Lung (tissue), 11 donors: ENCODE measurements at regions not wholly inside any gene's neighbourhood (a gene's known extent, or its start where the extent isn't known, plus 50 kb on each side); places are given as distances from the start of the nearest gene placed in this dataset.
"Not testable (repeated sequence)": the region's sequence is repeated elsewhere in the genome, so short reads cannot be mapped to it uniquely, and the experiment has no call there.

Source experiments
- ATAC-seq: fragments of 200-7000 bp; cut with Tn5 transposase; one replicate; pipeline ENCODE4 v1.9.1; 2020; ENCODE audit warnings: moderate number of reproducible peaks; ENCODE audit not compliant: insufficient read depth, low FRiP score
- DNase-seq, 3 donors: peaks; one replicate each; pipeline ENCODE4 v3.0.0-alpha.2; 2013 to 2017
- H3K27ac ChIP-seq, 2 donors: one replicate each; pipeline ENCODE4 v1.5.1; 2013; ENCODE audit warnings: mild to moderate bottlenecking in 2 of 2, moderate library complexity in 2 of 2, control low read depth in 1 of 2, inconsistent platforms in 1 of 2, low read depth in 1 of 2, low read length in 1 of 2
- H3K27me3 ChIP-seq, 3 donors: one replicate each; pipeline ENCODE4 v1.5.1; 2013; ENCODE audit warnings: low read length in 2 of 3; ENCODE audit not compliant: control insufficient read depth in 3 of 3, insufficient read depth in 3 of 3
- H3K36me3 ChIP-seq, 4 donors: one replicate each; pipeline ENCODE4 v1.5.1; 2013; ENCODE audit warnings: low read length in 4 of 4, mild to moderate bottlenecking in 1 of 4, moderate library complexity in 1 of 4; ENCODE audit not compliant: control insufficient read depth in 4 of 4, insufficient read depth in 4 of 4
- H3K4me1 ChIP-seq, 5 donors: one replicate each; pipeline ENCODE4 v1.5.1; 2013; ENCODE audit warnings: low read length in 5 of 5, mild to moderate bottlenecking in 2 of 5, moderate library complexity in 1 of 5; ENCODE audit not compliant: control insufficient read depth in 5 of 5, insufficient read depth in 5 of 5
- H3K4me3 ChIP-seq: one replicate; pipeline ENCODE4 v1.5.1; 2013; ENCODE audit warnings: mild to moderate bottlenecking, control low read depth, moderate library complexity
- H3K9ac ChIP-seq, 2 donors: one replicate each; pipeline ENCODE4 v1.5.1; 2013; ENCODE audit warnings: low read length in 2 of 2, control low read depth in 1 of 2; ENCODE audit not compliant: insufficient read depth in 1 of 2
- H3K9me3 ChIP-seq, 4 donors: one replicate each; pipeline ENCODE4 v1.5.1; 2013; ENCODE audit warnings: low read length in 3 of 4, mild to moderate bottlenecking in 1 of 4, moderate library complexity in 1 of 4; ENCODE audit not compliant: control insufficient read depth in 4 of 4, insufficient read depth in 3 of 4
- CTCF ChIP-seq: IDR thresholded peaks from 2 replicates; pipeline ENCODE4 v1.5.1; 2012; ENCODE audit warnings: mild to moderate bottlenecking; ENCODE audit errors: control extremely low read depth, extremely low read depth
- WGBS, 2 donors: extraction: QIAGEN DNeasy Blood & Tissue Kit; methylation state at CpG; one replicate each; pipeline ENCODE4 v1.1.7; 2013; 5-methylcytosine and 5-hydroxymethylcytosine counted together
- donor health status: control.
- donor health status: control.
- donor health status: Bipolar disorder and iron deficiency.
- donor health status: healthy.
- donor health status: DM: yes; HTN: yes; CAD: no.

DNA sequence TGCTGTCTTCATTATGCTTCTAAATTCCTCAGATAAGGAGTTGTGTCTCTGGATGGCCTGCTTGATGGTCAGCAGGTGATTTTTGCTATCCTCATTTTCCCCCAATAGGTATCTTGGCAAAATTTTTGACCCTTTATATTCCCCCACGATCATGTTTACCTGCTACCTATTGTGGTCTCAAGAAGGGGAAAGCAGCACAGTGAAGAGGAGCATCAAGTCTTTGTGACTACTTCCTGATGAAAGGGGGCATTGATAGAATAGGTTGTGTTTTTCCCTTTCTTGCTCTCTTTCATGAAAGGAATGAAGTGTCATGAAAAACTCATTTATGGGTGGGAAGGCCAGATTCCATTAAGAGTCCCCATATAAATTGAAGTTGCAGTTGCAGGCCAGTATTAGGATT, 153.8 kb downstream of the KLF8 start:
- no peak overlapping the region for H3K9ac ChIP-seq
- no peaks in the 10 kb centered on the region for H3K36me3 ChIP-seq
- H3K27me3 ChIP-seq = no peaks in the 10 kb centered on the region
- ATAC-seq (no peak), DNase-seq (no peak)
- 35 to 67% methylated on average over 1 of the region's 1 CpG for WGBS, 2 donors
- no peaks in the 10 kb centered on the region for H3K9me3 ChIP-seq
- no peak overlapping the region for H3K4me3 ChIP-seq
- TF ChIP-seq CTCF = no peak
- H3K4me1 ChIP-seq = no peaks in the 10 kb centered on the region
- H3K27ac ChIP-seq = no peak overlapping the region

DNA sequence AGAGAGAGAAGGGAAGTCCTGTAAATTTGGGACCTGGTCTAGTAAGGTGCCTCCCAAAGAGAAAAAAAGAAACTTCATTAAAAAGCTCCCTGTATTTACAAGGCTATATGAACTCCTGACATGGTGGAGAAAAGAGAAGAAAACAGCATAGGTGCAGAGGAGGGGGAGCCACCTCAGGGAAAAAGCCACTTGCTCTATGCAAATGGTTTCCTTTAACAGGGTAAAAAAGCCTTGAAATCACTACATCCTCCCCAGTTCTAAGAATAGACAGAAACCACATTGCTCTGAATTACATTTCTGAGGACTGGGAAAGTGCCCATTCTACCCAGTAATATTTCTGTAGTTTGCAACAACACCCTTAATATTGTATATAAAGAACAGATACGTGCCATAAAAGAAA, 165.5 kb downstream of the KLF8 start:
- Histone ChIP-seq H3K36me3 (no peaks in the 10 kb centered on the region), H3K4me1 (no peaks in the 10 kb centered on the region), H3K4me3 (no peak overlapping the region), H3K27me3 (no peaks in the 10 kb centered on the region), H3K9me3 (peaks cover 0 to 3% (median 0%) of the 10 kb centered on the region in 4 donors), H3K9ac (no peak overlapping the region), H3K27ac (no peak overlapping the region)
- DNase-seq (no peak), ATAC-seq (no peak)
- no peak for TF ChIP-seq CTCF
- 73 to 82% methylated on average over 1 of the region's 1 CpG for WGBS, 2 donors

GRCh38 chrX:56402207-56402606, 161.2 kb upstream of the UBQLN2 start:
- 86 to 96% methylated on average over 1 of the region's 1 CpG for WGBS, 2 donors
- no peak overlapping the region for H3K27ac ChIP-seq
- ATAC-seq = no peak
- no peaks in the 10 kb centered on the region for H3K27me3 ChIP-seq
- TF ChIP-seq CTCF = no peak
- H3K9ac ChIP-seq = no peak overlapping the region
- DNase-seq = no peak
- H3K9me3 ChIP-seq = peaks cover 0 to 4% (median 0%) of the 10 kb centered on the region in 4 donors
- no peaks in the 10 kb centered on the region for H3K4me1 ChIP-seq
- H3K4me3 ChIP-seq = no peak overlapping the region
- H3K36me3 ChIP-seq = no peaks in the 10 kb centered on the region

- H3K27me3 ChIP-seq = no peaks in the 10 kb centered on the region
- H3K36me3 ChIP-seq = no peaks in the 10 kb centered on the region
- H3K4me3 ChIP-seq = no peak overlapping the region
- WGBS, 2 donors = 34 to 48% methylated on average over 5 of the region's 5 CpGs
- DNase-seq = no peak
- H3K27ac ChIP-seq = no peak overlapping the region
- peaks cover 0 to 4% (median 0%) of the 10 kb centered on the region in 4 donors for H3K9me3 ChIP-seq
- TF ChIP-seq CTCF = no peak
- no peaks in the 10 kb centered on the region for H3K4me1 ChIP-seq
- no peak for ATAC-seq
- no peak overlapping the region for H3K9ac ChIP-seq
Observed at GRCh38 chrX:56429581-56429980, 133.8 kb upstream of the UBQLN2 start.

- not testable (repeated sequence) for H3K9ac ChIP-seq, H3K36me3 ChIP-seq, ATAC-seq, H3K27me3 ChIP-seq, H3K4me3 ChIP-seq, DNase-seq, H3K9me3 ChIP-seq, H3K4me1 ChIP-seq, H3K27ac ChIP-seq
- 85 to 89% methylated on average over 12 of the region's 12 CpGs for WGBS, 2 donors
Observed at GRCh38 chrX:56451981-56452380, 111.4 kb upstream of the UBQLN2 start.
